Mammary epithelial cell (primary cell): ENCODE measurements at regions not wholly inside any gene's neighbourhood (a gene's known extent, or its start where the extent isn't known, plus 50 kb on each side); places are given as distances from the start of the nearest gene placed in this dataset.

ENCODE experiments used
- EZH2 ChIP-seq: IDR thresholded peaks from 2 replicates; pipeline ENCODE4 v1.6.1; 2012; ENCODE audit warnings: low read length, inconsistent platforms, borderline replicate concordance
- TF ChIP-seq, protein P1 (sequence below), 2 donors: IDR thresholded peaks in 1 of 2; conservative IDR thresholded peaks in 1 of 2; 2 replicates each; pipeline ENCODE4 v1.5.1; 2011 to 2012; ENCODE audit warnings: inconsistent platforms in 2 of 2, low read length in 2 of 2, mild to moderate bottlenecking in 2 of 2, control low read depth in 1 of 2, low read depth in 1 of 2; ENCODE audit not compliant: insufficient read depth in 1 of 2; ENCODE audit errors: extremely low read depth in 1 of 2

DNA sequence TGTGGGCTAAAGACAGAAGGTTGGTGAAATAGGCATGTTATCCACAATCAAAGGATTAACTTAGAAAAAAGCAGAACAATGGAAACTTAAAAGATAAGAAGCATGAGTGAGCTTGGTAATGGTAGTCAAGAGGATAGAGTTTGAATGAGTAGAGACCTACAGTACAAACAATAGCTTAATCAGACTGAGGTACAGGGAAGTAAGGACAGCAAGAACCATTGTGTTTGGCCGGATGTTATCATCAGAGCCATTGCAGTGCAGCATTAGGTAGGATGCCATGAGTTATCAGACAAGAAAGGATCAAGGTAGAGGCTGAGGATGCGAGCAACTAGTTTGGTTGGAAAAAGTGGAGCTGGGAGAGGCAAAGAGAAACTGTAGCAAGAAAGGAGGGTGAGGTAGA lies 353.3 kb upstream of the VSTM2A start:
- TF ChIP-seq, protein P1, sequence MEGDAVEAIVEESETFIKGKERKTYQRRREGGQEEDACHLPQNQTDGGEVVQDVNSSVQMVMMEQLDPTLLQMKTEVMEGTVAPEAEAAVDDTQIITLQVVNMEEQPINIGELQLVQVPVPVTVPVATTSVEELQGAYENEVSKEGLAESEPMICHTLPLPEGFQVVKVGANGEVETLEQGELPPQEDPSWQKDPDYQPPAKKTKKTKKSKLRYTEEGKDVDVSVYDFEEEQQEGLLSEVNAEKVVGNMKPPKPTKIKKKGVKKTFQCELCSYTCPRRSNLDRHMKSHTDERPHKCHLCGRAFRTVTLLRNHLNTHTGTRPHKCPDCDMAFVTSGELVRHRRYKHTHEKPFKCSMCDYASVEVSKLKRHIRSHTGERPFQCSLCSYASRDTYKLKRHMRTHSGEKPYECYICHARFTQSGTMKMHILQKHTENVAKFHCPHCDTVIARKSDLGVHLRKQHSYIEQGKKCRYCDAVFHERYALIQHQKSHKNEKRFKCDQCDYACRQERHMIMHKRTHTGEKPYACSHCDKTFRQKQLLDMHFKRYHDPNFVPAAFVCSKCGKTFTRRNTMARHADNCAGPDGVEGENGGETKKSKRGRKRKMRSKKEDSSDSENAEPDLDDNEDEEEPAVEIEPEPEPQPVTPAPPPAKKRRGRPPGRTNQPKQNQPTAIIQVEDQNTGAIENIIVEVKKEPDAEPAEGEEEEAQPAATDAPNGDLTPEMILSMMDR (conservative IDR thresholded peaks at IDR 0.05 in 1 of 2, IDR thresholded peaks at IDR 0.05 in 1 of 2; ENCODE audit: extremely low read depth in 1 of 2, insufficient read depth in 1 of 2, low read depth in 1 of 2, low read length in 2 of 2): no peak
- no peak for TF ChIP-seq EZH2
